Activated CD4-positive, alpha-beta memory T cell treated with anti-CD3 and anti-CD28 coated beads for 36 hours (primary cell): ENCODE measurements at regions not wholly inside any gene's neighbourhood (a gene's known extent, or its start where the extent isn't known, plus 50 kb on each side); places are given as distances from the start of the nearest gene placed in this dataset.
"Not testable (repeated sequence)": the region's sequence is repeated elsewhere in the genome, so short reads cannot be mapped to it uniquely, and the experiment has no call there.

Source experiments
- CTCF ChIA-PET: fragments of 350-600 bp; sonication (Branson Sonifier 250); formaldehyde crosslinking; loops from one replicate; lab custom pipeline; 2021; ENCODE audit warnings: antibody characterized with exemption, inconsistent platforms; lab: Charles Lee
- POLR2A ChIA-PET: fragments of 350-600 bp; sonication (Branson Sonifier 250); formaldehyde crosslinking; loops from one replicate; lab custom pipeline; 2021; ENCODE audit warnings: antibody characterized with exemption; lab: Charles Lee
- DNase-seq: peaks from one replicate; pipeline ENCODE4 v3.0.0-alpha.2; 2020
- H3K27ac Mint-ChIP-seq: one replicate; pipeline ENCODE4 v1.8.0; 2021; ENCODE audit warnings: mixed read lengths
- H3K27me3 Mint-ChIP-seq: one replicate; pipeline ENCODE4 v1.8.0; 2021; ENCODE audit warnings: mixed read lengths
- H3K36me3 Mint-ChIP-seq: one replicate; pipeline ENCODE4 v1.8.0; 2021; ENCODE audit warnings: mixed read lengths
- H3K4me1 Mint-ChIP-seq: one replicate; pipeline ENCODE4 v1.8.0; 2021; ENCODE audit warnings: low read depth, mixed read lengths
- H3K4me3 Mint-ChIP-seq: one replicate; pipeline ENCODE4 v1.8.0; 2021; ENCODE audit warnings: mild to moderate bottlenecking, mixed read lengths
- H3K9me3 Mint-ChIP-seq: one replicate; pipeline ENCODE4 v1.8.0; 2021; ENCODE audit warnings: mixed read lengths
- intact Hi-C: fragments of 100-400 bp; cut with micrococcal nuclease; formaldehyde crosslinking; loops from one replicate; pipeline ENCODE4 v1.15.1; 2023

DNA sequence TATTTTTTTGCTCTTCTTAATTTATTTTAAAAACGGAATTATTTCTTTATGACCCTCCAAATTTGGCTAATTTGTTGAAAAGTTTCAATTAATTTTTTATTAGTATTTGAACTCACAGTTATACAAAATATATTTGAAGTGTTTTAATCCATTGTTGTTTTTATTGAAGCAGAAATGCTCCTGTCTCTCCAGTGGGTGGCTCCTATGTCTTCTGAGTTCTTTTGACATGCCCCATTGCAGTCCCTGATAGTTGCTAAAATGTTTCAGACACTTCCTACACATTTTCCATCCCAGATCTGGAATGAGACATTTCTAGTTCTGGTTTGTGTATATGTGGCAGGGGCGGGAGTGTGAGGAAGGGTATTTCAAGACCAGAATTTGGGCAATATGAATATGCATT, 579.4 kb upstream of the PRR20A start:
- intact Hi-C loops: no loop called here
- Mint-ChIP-seq H3K36me3 (no peaks in the 10 kb centered on the region), H3K4me1 (no peaks in the 10 kb centered on the region), H3K27ac (no peak overlapping the region), H3K4me3 (no peak overlapping the region), H3K27me3 (no peaks in the 10 kb centered on the region), H3K9me3 (peaks cover 17% of the 10 kb centered on the region)
- DNase-seq: no peak
- ChIA-PET CTCF (no interaction called here), POLR2A (no interaction called here)

- peaks cover 13% of the 10 kb centered on the region for H3K9me3 Mint-ChIP-seq
- ChIA-PET CTCF (no interaction called here), POLR2A (no interaction called here)
- no peak overlapping the region for H3K27ac Mint-ChIP-seq
- no peaks in the 10 kb centered on the region for H3K36me3 Mint-ChIP-seq
- intact Hi-C loops: no loop called here
- no peaks in the 10 kb centered on the region for H3K4me1 Mint-ChIP-seq
- no peak overlapping the region for H3K4me3 Mint-ChIP-seq
- DNase-seq: no peak
- H3K27me3 Mint-ChIP-seq: no peaks in the 10 kb centered on the region
Measured at GRCh38 chr13:56563663-56564062, 577.1 kb upstream of the PRR20A start.

DNA sequence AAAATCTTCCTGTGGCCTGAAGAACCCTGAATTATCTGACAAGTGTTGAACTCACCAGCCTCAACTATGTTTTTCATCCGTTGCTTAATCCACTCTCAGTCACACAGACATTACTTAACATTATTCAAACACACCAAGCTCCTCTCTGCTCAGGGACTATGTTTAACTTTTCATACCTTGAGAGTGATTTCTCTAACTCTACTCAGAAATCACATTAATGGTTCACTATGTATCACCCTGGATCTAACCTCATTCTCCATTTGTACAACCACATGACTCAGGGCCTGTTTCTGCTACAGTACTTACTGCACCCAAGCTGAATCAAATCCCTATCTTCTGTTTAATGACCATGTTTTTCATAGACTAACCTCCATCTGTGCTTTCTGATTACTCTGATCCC, 553.7 kb upstream of the PRR20A start:
- ChIA-PET POLR2A (no interaction called here), CTCF (no interaction called here)
- intact Hi-C loops: no loop called here

GRCh38 chr13:56615572-56615971, 525.1 kb upstream of the PRR20A start:
- intact Hi-C loops: no loop called here
- Mint-ChIP-seq H3K9me3 (peaks cover 5% of the 10 kb centered on the region), H3K4me3 (no peak overlapping the region), H3K36me3 (no peaks in the 10 kb centered on the region), H3K27ac (no peak overlapping the region), H3K4me1 (no peaks in the 10 kb centered on the region), H3K27me3 (no peaks in the 10 kb centered on the region)
- no peak for DNase-seq
- ChIA-PET POLR2A (no interaction called here), CTCF (no interaction called here)

More for the DNA sequence above, 553.7 kb upstream of the PRR20A start:
- H3K27ac Mint-ChIP-seq: no peak overlapping the region
- no peaks in the 10 kb centered on the region for H3K36me3 Mint-ChIP-seq
- no peak overlapping the region for H3K4me3 Mint-ChIP-seq
- DNase-seq: no peak
- no peaks in the 10 kb centered on the region for H3K4me1 Mint-ChIP-seq
- peaks cover 22% of the 10 kb centered on the region for H3K9me3 Mint-ChIP-seq
- no peaks in the 10 kb centered on the region for H3K27me3 Mint-ChIP-seq

DNA sequence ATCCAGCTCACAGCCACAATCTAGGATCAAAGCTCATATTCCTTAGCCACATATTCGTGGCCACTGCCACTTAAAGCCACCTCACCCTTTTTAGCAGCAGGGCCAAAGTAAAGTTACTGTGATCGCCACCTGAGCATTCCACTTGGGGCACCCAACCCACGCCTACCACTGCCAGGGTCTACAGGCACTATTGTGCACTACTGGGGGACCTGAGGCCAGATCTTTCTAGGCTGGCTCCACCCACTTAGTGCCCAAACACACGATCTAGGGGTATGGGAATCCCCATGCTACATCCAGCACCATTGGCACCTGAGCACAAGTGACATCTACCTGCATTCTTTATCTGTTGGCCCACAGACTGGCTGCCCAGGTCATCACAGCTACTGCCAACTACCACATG, 517.9 kb upstream of the PRR20A start:
- intact Hi-C loops: no loop called here
- Mint-ChIP-seq H3K4me1 (no peaks in the 10 kb centered on the region), H3K27ac (no peak overlapping the region), H3K9me3 (peaks cover 23% of the 10 kb centered on the region), H3K4me3 (no peak overlapping the region), H3K27me3 (no peaks in the 10 kb centered on the region), H3K36me3 (no peaks in the 10 kb centered on the region)
- no peak for DNase-seq
- CTCF ChIA-PET: no interaction called here
- POLR2A ChIA-PET: no interaction called here

- intact Hi-C loops, H3K27ac Mint-ChIP-seq, H3K4me1 Mint-ChIP-seq, H3K36me3 Mint-ChIP-seq, POLR2A ChIA-PET, DNase-seq, CTCF ChIA-PET, H3K4me3 Mint-ChIP-seq, H3K27me3 Mint-ChIP-seq: not testable (repeated sequence)
- peaks cover 44% of the 10 kb centered on the region for H3K9me3 Mint-ChIP-seq
Measured at GRCh38 chr13:56628886-56629285, 511.8 kb upstream of the PRR20A start.

GRCh38 chr13:56631060-56631459, 509.7 kb upstream of the PRR20A start:
- H3K27ac Mint-ChIP-seq, intact Hi-C loops, POLR2A ChIA-PET, DNase-seq, H3K4me1 Mint-ChIP-seq, H3K27me3 Mint-ChIP-seq, H3K4me3 Mint-ChIP-seq, H3K36me3 Mint-ChIP-seq, CTCF ChIA-PET: not testable (repeated sequence)
- peaks cover 51% of the 10 kb centered on the region for H3K9me3 Mint-ChIP-seq

DNA sequence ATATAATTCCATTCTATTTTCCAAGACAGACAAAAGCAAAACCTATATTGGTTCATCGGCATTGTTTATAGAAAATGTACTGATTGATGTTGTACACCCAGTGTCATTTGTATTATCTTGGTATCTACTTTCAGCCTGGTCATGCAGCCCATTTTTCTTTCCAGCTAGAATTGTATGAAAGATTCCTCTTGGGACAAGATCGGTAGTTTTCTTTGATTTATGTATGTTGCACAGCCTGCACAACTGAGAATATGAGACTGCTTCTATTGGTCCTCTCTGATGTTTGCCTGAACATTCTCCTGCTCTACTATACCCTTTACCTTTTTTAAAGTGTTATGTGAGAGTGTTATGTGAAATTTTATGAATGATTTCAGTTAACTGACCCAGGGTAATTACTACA, 487.7 kb upstream of the PRR20A start:
- Mint-ChIP-seq H3K27me3 (no peaks in the 10 kb centered on the region), H3K36me3 (no peaks in the 10 kb centered on the region), H3K4me1 (no peaks in the 10 kb centered on the region), H3K4me3 (no peak overlapping the region), H3K27ac (no peak overlapping the region), H3K9me3 (peaks cover 28% of the 10 kb centered on the region)
- intact Hi-C loops: no loop called here
- ChIA-PET CTCF (no interaction called here), POLR2A (no interaction called here)
- DNase-seq: no peak

DNA sequence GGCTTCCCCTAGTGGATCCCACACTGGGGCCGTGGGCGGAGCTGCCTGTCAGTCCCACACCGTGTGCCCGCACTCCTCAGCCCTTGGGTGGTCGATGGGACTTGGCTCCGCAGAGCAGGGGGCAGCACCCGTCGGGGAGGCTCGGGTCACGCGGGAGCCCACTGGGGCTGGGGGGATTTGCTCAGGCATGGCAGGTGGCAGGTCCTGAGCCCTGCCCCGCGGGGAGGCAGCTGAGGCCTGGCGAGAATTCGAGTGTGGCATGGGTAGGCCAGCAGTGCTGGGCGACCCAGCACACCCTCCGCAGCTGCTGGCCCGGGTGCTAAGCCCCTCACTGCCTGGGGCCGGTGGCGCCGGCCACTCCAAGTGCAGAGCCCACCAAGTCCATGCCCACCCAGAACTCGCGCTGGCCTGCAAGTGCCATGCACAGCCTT, 481.7 kb upstream of the PRR20A start:
- H3K9me3 Mint-ChIP-seq: peaks cover 28% of the 10 kb centered on the region
- no peak overlapping the region for H3K4me3 Mint-ChIP-seq
- no peaks in the 10 kb centered on the region for H3K4me1 Mint-ChIP-seq
- CTCF ChIA-PET: no interaction called here
- POLR2A ChIA-PET: no interaction called here
- intact Hi-C loops: no loop called here
- H3K27me3 Mint-ChIP-seq: no peaks in the 10 kb centered on the region
- H3K36me3 Mint-ChIP-seq: no peaks in the 10 kb centered on the region
- DNase-seq: no peak
- no peak overlapping the region for H3K27ac Mint-ChIP-seq

- peaks cover 13% of the 10 kb centered on the region for H3K9me3 Mint-ChIP-seq
- H3K27me3 Mint-ChIP-seq: no peaks in the 10 kb centered on the region
- no peak overlapping the region for H3K4me3 Mint-ChIP-seq
- intact Hi-C loops: no loop called here
- no peaks in the 10 kb centered on the region for H3K36me3 Mint-ChIP-seq
- H3K27ac Mint-ChIP-seq: no peak overlapping the region
- DNase-seq: no peak
- CTCF ChIA-PET: no interaction called here
- POLR2A ChIA-PET: no interaction called here
- no peaks in the 10 kb centered on the region for H3K4me1 Mint-ChIP-seq
Measured at GRCh38 chr13:56670563-56670962, 470.2 kb upstream of the PRR20A start.

GRCh38 chr13:56681404-56681803, 459.3 kb upstream of the PRR20A start:
- intact Hi-C loops: no loop called here
- Mint-ChIP-seq H3K27me3 (no peaks in the 10 kb centered on the region), H3K36me3 (no peaks in the 10 kb centered on the region), H3K9me3 (peaks cover 21% of the 10 kb centered on the region), H3K27ac (no peak overlapping the region), H3K4me1 (no peaks in the 10 kb centered on the region), H3K4me3 (no peak overlapping the region)
- ChIA-PET POLR2A (no interaction called here), CTCF (no interaction called here)
- DNase-seq: no peak

DNA sequence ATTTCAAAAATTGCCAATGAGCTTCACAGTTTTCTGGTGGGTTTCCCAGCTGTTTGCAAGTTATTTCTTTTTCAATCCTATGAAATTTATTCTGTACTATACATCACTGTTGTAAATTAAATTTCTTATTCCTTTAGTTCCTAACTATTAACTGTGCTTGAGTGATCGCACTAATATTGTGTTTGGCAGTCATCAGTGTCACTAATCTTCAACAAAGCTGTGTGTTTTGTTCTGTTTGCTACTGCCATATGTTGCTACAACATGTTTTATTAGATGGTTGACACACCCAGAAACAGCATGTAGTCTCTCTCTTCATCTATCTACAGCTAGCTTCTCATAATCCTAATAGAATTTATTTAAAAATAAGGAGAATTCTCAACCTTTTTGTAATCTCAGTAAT, 453.6 kb upstream of the PRR20A start:
- Mint-ChIP-seq H3K9me3 (peaks cover 8% of the 10 kb centered on the region), H3K27me3 (no peaks in the 10 kb centered on the region), H3K4me3 (no peak overlapping the region), H3K36me3 (no peaks in the 10 kb centered on the region), H3K4me1 (no peaks in the 10 kb centered on the region), H3K27ac (no peak overlapping the region)
- no peak for DNase-seq
- CTCF ChIA-PET: no interaction called here
- POLR2A ChIA-PET: no interaction called here
- intact Hi-C loops: no loop called here

GRCh38 chr13:56697011-56697410, 443.7 kb upstream of the PRR20A start:
- no peak overlapping the region for H3K27ac Mint-ChIP-seq
- intact Hi-C loops: no loop called here
- no peaks in the 10 kb centered on the region for H3K36me3 Mint-ChIP-seq
- no peak overlapping the region for H3K4me3 Mint-ChIP-seq
- POLR2A ChIA-PET: no interaction called here
- H3K4me1 Mint-ChIP-seq: no peaks in the 10 kb centered on the region
- CTCF ChIA-PET: no interaction called here
- no peak for DNase-seq
- peaks cover 11% of the 10 kb centered on the region for H3K9me3 Mint-ChIP-seq
- no peaks in the 10 kb centered on the region for H3K27me3 Mint-ChIP-seq

DNA sequence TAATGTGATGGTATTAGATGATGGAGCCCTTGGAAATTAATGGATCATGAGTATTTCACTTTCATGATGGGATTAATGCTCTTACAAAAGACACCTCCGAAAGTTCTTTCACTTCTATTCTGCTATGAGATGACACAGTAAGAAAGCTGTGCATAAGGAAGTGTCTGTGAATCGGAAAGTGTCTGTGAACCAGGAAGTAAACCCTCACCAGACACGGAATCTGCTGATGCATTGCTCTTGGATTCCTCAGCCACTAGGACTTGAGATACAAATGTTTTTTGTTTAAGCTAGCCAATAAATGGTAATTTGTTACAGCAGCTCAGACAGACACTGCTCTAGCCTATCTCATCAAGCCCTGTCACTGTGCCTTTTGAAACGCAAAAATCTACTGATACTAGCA, 440.4 kb upstream of the PRR20A start:
- no peaks in the 10 kb centered on the region for H3K4me1 Mint-ChIP-seq
- intact Hi-C loops: no loop called here
- POLR2A ChIA-PET: no interaction called here
- H3K27ac Mint-ChIP-seq: no peak overlapping the region
- H3K9me3 Mint-ChIP-seq: peaks cover 9% of the 10 kb centered on the region
- no peaks in the 10 kb centered on the region for H3K27me3 Mint-ChIP-seq
- CTCF ChIA-PET: no interaction called here
- H3K36me3 Mint-ChIP-seq: no peaks in the 10 kb centered on the region
- no peak overlapping the region for H3K4me3 Mint-ChIP-seq
- no peak for DNase-seq
